WTC11 (cell line): ENCODE measurements at regions not wholly inside any gene's neighbourhood (a gene's known extent, or its start where the extent isn't known, plus 50 kb on each side); places are given as distances from the start of the nearest gene placed in this dataset.

Experiments
- ATAC-seq: fragments of 200-7000 bp; cut with Tn5 transposase; 2 replicates; pipeline ENCODE4 v1.10.0; 2021; ENCODE audit warnings: mild to moderate bottlenecking, moderate library complexity
- CTCF ChIA-PET: fragments of 300-600 bp; sonication (Branson Sonifier 250); formaldehyde crosslinking; loops from one replicate; lab custom pipeline; 2021; ENCODE audit warnings: antibody characterized with exemption; lab: Charles Lee
- POLR2A ChIA-PET: fragments of 350-600 bp; sonication (Branson Sonifier 250); formaldehyde crosslinking; loops from one replicate; lab custom pipeline; 2021; ENCODE audit warnings: antibody characterized with exemption; lab: Charles Lee
- DNase-seq: peaks from one replicate; pipeline ENCODE4 v3.0.0; 2021; ENCODE audit warnings: low spot score
- H3K27ac Mint-ChIP-seq: 2 replicates; pipeline ENCODE4 v1.8.0; 2021; ENCODE audit warnings: mixed read lengths
- H3K27me3 Mint-ChIP-seq: 2 replicates; pipeline ENCODE4 v1.8.0; 2021; ENCODE audit warnings: low read depth, mild to moderate bottlenecking, moderate library complexity, mixed read lengths
- H3K36me3 Mint-ChIP-seq: 2 replicates; pipeline ENCODE4 v1.8.0; 2021; ENCODE audit warnings: mixed read lengths
- H3K4me1 Mint-ChIP-seq: 2 replicates; pipeline ENCODE4 v1.8.0; 2022; ENCODE audit warnings: mixed read lengths
- H3K4me3 Mint-ChIP-seq: 2 replicates; pipeline ENCODE4 v1.8.0; 2021; ENCODE audit warnings: mild to moderate bottlenecking, moderate library complexity, mixed read lengths
- H3K9me3 Mint-ChIP-seq: 2 replicates; pipeline ENCODE4 v1.8.0; 2021; ENCODE audit warnings: mixed read lengths
- ETV6 ChIP-seq: sonication (generic); formaldehyde crosslinking; IDR thresholded peaks from 2 replicates; pipeline ENCODE4 v1.8.1; 2022; ENCODE audit warnings: mild to moderate bottlenecking, missing genetic modification reagents
- KAT7 ChIP-seq: sonication (generic); formaldehyde crosslinking; IDR thresholded peaks from 2 replicates; pipeline ENCODE4 v1.8.1; 2023; ENCODE audit warnings: missing genetic modification reagents, mild to moderate bottlenecking, borderline replicate concordance
- MYBL2 ChIP-seq: sonication (generic); formaldehyde crosslinking; IDR thresholded peaks from 2 replicates; pipeline ENCODE4 v1.8.1; 2023; ENCODE audit warnings: mild to moderate bottlenecking, moderate library complexity, missing genetic modification reagents
- SMAD4 ChIP-seq: sonication (generic); formaldehyde crosslinking; IDR thresholded peaks from 2 replicates; pipeline ENCODE4 v1.8.0; 2022; ENCODE audit warnings: mild to moderate bottlenecking, missing genetic modification reagents
- ZNF121 ChIP-seq: sonication (generic); formaldehyde crosslinking; IDR thresholded peaks from 2 replicates; pipeline ENCODE4 v1.8.0; 2023; ENCODE audit warnings: missing genetic modification reagents
- ZNF219 ChIP-seq: sonication (generic); formaldehyde crosslinking; IDR thresholded peaks from 2 replicates; pipeline ENCODE4 v1.8.0; 2023; ENCODE audit warnings: missing genetic modification reagents, mild to moderate bottlenecking, borderline replicate concordance
- ZNF416 ChIP-seq: fragments of 250-450 bp; sonication (Bioruptor Pico); IDR thresholded peaks from 2 replicates; pipeline ENCODE4 v1.9.0; 2021; ENCODE audit warnings: mild to moderate bottlenecking, inconsistent platforms
- TF ChIP-seq, protein P1 (sequence below): fragments of 250-450 bp; sonication (Bioruptor Pico); IDR thresholded peaks from 2 replicates; pipeline ENCODE4 v1.9.0; 2021; ENCODE audit warnings: mild to moderate bottlenecking
- TF ChIP-seq, protein P2 (sequence below): fragments of 250-450 bp; sonication (Bioruptor Pico); IDR thresholded peaks from 2 replicates; pipeline ENCODE4 v1.9.0; 2021; ENCODE audit warnings: mild to moderate bottlenecking
- TF ChIP-seq, protein P3 (sequence below): sonication (generic); formaldehyde crosslinking; IDR thresholded peaks from 2 replicates; pipeline ENCODE4 v1.8.1; 2022; ENCODE audit warnings: mild to moderate bottlenecking, missing genetic modification reagents, moderate library complexity, borderline replicate concordance
- TF ChIP-seq, protein P4 (sequence below): sonication (generic); formaldehyde crosslinking; IDR thresholded peaks from 2 replicates; pipeline ENCODE4 v1.8.0; 2022; ENCODE audit warnings: mild to moderate bottlenecking, missing genetic modification reagents
- TF ChIP-seq, protein P5 (sequence below): sonication (generic); formaldehyde crosslinking; IDR thresholded peaks from 2 replicates; pipeline ENCODE4 v1.8.1; 2023; ENCODE audit warnings: mild to moderate bottlenecking, missing genetic modification reagents, borderline replicate concordance
- TF ChIP-seq, protein P6 (sequence below): fragments of 250-450 bp; sonication (Bioruptor Pico); conservative IDR thresholded peaks from 2 replicates; pipeline ENCODE4 v1.9.0; 2021; ENCODE audit warnings: mild to moderate bottlenecking
- TF ChIP-seq, protein P7 (sequence below): fragments of 250-450 bp; sonication (Bioruptor Pico); IDR thresholded peaks from 2 replicates; pipeline ENCODE4 v1.8.0; 2021; ENCODE audit warnings: mild to moderate bottlenecking
- TF ChIP-seq, protein P8 (sequence below): fragments of 250-450 bp; sonication (Bioruptor Pico); IDR thresholded peaks from 2 replicates; pipeline ENCODE4 v2.1.2; 2022; ENCODE audit warnings: mild to moderate bottlenecking, moderate library complexity

DNA sequence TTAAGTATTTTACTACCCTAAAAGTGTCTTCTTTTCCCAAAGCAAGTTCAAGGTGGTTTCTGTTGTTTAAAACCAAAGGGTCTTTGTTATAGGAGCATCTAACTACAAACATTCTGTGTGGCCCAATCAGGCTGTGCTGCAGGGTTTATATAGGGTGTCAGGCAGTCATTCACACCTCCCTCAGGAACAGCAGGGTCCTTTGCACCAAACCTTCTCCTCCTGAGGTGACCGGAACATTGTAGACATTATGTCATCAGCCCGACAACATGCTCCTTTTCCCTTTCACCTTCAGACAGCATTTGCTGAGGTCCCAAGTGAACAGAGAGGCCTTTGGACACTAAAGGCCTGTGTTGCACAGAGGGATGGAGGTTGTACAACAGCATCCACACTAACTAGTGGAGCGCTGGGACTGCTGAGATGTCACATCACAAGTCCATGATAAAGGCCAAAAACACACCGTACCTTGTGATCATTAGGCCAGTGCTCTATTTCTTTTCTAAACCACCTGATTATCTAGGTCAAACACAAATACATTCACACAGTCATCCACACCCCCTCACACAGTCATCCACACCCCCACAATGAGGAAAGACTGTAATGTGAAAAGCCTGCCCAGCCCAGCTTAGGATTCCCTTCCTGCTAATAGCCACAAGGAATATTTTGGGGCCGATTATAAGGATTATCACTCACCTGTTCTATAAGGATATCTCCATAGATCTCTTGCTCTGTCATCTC is 123.8 kb upstream of the VLDLR start (continued):
- TF ChIP-seq, protein P1, sequence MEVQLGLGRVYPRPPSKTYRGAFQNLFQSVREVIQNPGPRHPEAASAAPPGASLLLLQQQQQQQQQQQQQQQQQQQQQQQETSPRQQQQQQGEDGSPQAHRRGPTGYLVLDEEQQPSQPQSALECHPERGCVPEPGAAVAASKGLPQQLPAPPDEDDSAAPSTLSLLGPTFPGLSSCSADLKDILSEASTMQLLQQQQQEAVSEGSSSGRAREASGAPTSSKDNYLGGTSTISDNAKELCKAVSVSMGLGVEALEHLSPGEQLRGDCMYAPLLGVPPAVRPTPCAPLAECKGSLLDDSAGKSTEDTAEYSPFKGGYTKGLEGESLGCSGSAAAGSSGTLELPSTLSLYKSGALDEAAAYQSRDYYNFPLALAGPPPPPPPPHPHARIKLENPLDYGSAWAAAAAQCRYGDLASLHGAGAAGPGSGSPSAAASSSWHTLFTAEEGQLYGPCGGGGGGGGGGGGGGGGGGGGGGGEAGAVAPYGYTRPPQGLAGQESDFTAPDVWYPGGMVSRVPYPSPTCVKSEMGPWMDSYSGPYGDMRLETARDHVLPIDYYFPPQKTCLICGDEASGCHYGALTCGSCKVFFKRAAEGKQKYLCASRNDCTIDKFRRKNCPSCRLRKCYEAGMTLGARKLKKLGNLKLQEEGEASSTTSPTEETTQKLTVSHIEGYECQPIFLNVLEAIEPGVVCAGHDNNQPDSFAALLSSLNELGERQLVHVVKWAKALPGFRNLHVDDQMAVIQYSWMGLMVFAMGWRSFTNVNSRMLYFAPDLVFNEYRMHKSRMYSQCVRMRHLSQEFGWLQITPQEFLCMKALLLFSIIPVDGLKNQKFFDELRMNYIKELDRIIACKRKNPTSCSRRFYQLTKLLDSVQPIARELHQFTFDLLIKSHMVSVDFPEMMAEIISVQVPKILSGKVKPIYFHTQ (CRISPR knock-in tag), result no peak
- TF ChIP-seq, protein P2, sequence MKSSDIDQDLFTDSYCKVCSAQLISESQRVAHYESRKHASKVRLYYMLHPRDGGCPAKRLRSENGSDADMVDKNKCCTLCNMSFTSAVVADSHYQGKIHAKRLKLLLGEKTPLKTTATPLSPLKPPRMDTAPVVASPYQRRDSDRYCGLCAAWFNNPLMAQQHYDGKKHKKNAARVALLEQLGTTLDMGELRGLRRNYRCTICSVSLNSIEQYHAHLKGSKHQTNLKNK, result no peak
- TF ChIP-seq, protein P3, sequence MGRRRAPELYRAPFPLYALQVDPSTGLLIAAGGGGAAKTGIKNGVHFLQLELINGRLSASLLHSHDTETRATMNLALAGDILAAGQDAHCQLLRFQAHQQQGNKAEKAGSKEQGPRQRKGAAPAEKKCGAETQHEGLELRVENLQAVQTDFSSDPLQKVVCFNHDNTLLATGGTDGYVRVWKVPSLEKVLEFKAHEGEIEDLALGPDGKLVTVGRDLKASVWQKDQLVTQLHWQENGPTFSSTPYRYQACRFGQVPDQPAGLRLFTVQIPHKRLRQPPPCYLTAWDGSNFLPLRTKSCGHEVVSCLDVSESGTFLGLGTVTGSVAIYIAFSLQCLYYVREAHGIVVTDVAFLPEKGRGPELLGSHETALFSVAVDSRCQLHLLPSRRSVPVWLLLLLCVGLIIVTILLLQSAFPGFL, result no peak
- TF ChIP-seq, protein P4, sequence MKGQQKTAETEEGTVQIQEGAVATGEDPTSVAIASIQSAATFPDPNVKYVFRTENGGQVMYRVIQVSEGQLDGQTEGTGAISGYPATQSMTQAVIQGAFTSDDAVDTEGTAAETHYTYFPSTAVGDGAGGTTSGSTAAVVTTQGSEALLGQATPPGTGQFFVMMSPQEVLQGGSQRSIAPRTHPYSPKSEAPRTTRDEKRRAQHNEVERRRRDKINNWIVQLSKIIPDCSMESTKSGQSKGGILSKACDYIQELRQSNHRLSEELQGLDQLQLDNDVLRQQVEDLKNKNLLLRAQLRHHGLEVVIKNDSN (CRISPR knock-in tag), result no peak
- TF ChIP-seq SMAD4 (CRISPR knock-in tag) (no peak), ZNF219 (CRISPR knock-in tag) (no peak), MYBL2 (CRISPR knock-in tag) (no peak)
- TF ChIP-seq, protein P5, sequence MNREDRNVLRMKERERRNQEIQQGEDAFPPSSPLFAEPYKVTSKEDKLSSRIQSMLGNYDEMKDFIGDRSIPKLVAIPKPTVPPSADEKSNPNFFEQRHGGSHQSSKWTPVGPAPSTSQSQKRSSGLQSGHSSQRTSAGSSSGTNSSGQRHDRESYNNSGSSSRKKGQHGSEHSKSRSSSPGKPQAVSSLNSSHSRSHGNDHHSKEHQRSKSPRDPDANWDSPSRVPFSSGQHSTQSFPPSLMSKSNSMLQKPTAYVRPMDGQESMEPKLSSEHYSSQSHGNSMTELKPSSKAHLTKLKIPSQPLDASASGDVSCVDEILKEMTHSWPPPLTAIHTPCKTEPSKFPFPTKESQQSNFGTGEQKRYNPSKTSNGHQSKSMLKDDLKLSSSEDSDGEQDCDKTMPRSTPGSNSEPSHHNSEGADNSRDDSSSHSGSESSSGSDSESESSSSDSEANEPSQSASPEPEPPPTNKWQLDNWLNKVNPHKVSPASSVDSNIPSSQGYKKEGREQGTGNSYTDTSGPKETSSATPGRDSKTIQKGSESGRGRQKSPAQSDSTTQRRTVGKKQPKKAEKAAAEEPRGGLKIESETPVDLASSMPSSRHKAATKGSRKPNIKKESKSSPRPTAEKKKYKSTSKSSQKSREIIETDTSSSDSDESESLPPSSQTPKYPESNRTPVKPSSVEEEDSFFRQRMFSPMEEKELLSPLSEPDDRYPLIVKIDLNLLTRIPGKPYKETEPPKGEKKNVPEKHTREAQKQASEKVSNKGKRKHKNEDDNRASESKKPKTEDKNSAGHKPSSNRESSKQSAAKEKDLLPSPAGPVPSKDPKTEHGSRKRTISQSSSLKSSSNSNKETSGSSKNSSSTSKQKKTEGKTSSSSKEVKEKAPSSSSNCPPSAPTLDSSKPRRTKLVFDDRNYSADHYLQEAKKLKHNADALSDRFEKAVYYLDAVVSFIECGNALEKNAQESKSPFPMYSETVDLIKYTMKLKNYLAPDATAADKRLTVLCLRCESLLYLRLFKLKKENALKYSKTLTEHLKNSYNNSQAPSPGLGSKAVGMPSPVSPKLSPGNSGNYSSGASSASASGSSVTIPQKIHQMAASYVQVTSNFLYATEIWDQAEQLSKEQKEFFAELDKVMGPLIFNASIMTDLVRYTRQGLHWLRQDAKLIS (CRISPR knock-in tag), result no peak

DNA sequence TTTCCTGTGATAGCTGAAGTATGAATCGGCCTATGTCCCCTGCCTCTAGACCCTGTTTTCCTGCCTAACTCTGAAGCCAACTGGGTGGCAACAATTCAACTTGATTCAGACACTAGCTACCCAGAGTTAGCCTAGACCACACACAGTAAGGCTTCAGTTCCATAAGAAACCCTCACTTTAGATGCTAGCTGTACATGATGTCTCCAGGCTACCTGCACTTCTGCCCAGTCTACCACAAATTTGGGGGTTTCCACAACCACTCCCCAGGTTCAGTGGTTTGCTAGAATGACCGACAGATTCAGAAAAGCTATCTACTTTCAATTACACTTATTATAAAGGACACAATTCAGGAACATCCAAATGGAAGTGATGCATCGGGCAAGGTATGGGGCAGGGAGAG is 119.4 kb upstream of the VLDLR start:
- peaks cover 4% of the 10 kb centered on the region; the same call in 1 of the 2 replicates for H3K9me3 Mint-ChIP-seq
- ChIA-PET POLR2A (no interaction called here), CTCF (no interaction called here)
- H3K27me3 Mint-ChIP-seq, result no peaks in the 10 kb centered on the region
- H3K27ac Mint-ChIP-seq, result no peak overlapping the region
- DNase-seq (no peak), ATAC-seq (no peak)
- no peaks in the 10 kb centered on the region for H3K36me3 Mint-ChIP-seq
- TF ChIP-seq, protein P4 (CRISPR knock-in tag), result no peak
- peaks cover 8% of the 10 kb centered on the region; the same call in 1 of the 2 replicates for H3K4me1 Mint-ChIP-seq
- no peak overlapping the region for H3K4me3 Mint-ChIP-seq

DNA sequence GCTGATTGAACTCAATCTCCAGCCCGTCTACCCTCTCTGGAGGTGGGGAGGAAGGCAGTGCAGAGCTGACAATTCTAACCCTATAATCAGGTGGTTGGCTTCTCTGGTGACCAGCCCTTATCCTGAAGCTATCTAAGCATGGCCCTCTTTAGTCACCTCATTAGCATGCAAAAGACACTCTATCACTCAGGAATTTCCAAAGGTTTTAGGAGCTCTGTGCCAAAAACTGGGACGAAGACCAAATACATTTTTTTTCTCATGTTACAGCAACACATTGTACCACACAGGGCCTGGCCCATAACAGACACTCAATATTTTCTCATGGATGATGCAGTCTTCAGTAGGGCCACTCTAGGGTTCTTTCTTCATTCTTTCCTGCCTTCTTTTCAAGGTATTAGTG is 118.8 kb upstream of the VLDLR start:
- H3K4me1 Mint-ChIP-seq, result peaks cover 8% of the 10 kb centered on the region; the same call in 1 of the 2 replicates
- CTCF ChIA-PET, result interaction anchor here (0.6 kb wide), 1 partner anchor 529 kb away, joined by 3 read pairs; no protein-coding TSS in a partner anchor
- no peaks in the 10 kb centered on the region for H3K36me3 Mint-ChIP-seq
- ATAC-seq (no peak), DNase-seq (no peak)
- H3K4me3 Mint-ChIP-seq, result no peak overlapping the region
- no peaks in the 10 kb centered on the region for H3K27me3 Mint-ChIP-seq
- POLR2A ChIA-PET, result no interaction called here
- H3K27ac Mint-ChIP-seq, result no peak overlapping the region
- H3K9me3 Mint-ChIP-seq, result peaks cover 8% of the 10 kb centered on the region
- TF ChIP-seq ZNF416, result no peak
- TF ChIP-seq MYBL2 (CRISPR knock-in tag), result no peak
- TF ChIP-seq ZNF219 (CRISPR knock-in tag), result no peak
- TF ChIP-seq, protein P6, sequence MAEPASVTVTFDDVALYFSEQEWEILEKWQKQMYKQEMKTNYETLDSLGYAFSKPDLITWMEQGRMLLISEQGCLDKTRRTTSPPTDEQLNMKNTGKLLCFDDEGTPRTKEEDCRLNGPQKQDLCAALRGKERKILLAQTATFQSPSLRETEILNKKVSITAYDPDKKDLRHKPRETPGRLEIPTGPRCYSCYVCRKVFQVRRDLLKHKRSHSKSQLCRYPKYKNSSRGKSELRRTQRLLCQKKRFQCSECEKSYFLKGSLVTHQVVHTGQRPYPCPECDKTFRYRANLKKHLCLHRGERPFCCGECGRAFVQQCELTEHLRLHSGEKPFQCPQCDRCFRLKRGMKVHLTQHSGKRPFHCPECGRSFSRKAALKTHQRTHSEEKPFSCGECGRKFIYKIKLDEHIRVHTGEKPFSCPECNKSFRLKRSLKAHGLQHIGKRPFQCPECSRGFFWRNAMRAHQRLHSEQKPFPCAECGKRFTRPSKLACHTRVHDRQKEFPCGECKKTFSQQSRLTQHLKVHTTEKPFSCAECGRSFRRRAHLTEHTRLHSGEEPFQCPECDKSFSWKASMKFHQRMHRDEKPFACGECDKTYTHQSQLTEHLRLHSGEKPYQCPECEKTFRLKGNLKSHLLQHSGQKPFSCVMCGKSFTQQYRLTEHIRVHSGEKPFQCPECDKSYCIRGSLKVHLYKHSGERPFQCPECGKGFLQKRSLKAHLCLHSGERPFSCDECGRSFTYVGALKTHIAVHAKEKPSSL (CRISPR knock-in tag), result no peak
- TF ChIP-seq ZNF121, result no peak
- no peak for TF ChIP-seq KAT7 (CRISPR knock-in tag)
- TF ChIP-seq, protein P7, sequence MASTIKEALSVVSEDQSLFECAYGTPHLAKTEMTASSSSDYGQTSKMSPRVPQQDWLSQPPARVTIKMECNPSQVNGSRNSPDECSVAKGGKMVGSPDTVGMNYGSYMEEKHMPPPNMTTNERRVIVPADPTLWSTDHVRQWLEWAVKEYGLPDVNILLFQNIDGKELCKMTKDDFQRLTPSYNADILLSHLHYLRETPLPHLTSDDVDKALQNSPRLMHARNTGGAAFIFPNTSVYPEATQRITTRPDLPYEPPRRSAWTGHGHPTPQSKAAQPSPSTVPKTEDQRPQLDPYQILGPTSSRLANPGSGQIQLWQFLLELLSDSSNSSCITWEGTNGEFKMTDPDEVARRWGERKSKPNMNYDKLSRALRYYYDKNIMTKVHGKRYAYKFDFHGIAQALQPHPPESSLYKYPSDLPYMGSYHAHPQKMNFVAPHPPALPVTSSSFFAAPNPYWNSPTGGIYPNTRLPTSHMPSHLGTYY (CRISPR knock-in tag), result no peak
- no peak for TF ChIP-seq ETV6 (CRISPR knock-in tag)
- TF ChIP-seq, protein P8, sequence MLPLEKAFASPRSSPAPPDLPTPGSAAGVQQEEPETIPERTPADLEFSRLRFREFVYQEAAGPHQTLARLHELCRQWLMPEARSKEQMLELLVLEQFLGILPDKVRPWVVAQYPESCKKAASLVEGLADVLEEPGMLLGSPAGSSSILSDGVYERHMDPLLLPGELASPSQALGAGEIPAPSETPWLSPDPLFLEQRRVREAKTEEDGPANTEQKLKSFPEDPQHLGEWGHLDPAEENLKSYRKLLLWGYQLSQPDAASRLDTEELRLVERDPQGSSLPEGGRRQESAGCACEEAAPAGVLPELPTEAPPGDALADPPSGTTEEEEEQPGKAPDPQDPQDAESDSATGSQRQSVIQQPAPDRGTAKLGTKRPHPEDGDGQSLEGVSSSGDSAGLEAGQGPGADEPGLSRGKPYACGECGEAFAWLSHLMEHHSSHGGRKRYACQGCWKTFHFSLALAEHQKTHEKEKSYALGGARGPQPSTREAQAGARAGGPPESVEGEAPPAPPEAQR (CRISPR knock-in tag), result no peak
